CD4-positive, alpha-beta T cell treated with Interleukin-12 subunit alpha and Interleukin-12 subunit beta, for 1 hour (primary cell): ENCODE measurements at regions not wholly inside any gene's neighbourhood (a gene's known extent, or its start where the extent isn't known, plus 50 kb on each side); places are given as distances from the start of the nearest gene placed in this dataset.

ENCODE experiments used
- DNase-seq: peaks from one replicate; pipeline ENCODE4 v3.0.0-alpha.2; 2020

- no peak for DNase-seq
These were observed 87.9 kb downstream of the THBS2 start for GRCh38 chr6:169165561-169166300.

- DNase-seq: no peak
These were observed 88.7 kb downstream of the THBS2 start for GRCh38 chr6:169164986-169165385.

- DNase-seq: no peak
These were observed 89.2 kb downstream of the THBS2 start for GRCh38 chr6:169164451-169164850.

GRCh38 chr6:169163411-169163901 lies 90.2 kb downstream of the THBS2 start:
- DNase-seq: no peak

- DNase-seq: no peak
These were observed 90.8 kb downstream of the THBS2 start for GRCh38 chr6:169162752-169163407.

- DNase-seq: no peak
These were observed 91.4 kb downstream of the THBS2 start for GRCh38 chr6:169162249-169162648.

GRCh38 chr6:169161572-169162167 lies 92.0 kb downstream of the THBS2 start:
- DNase-seq: no peak

- DNase-seq: no peak
These were observed 92.6 kb downstream of the THBS2 start for GRCh38 chr6:169160855-169161560.

- no peak for DNase-seq
These were observed 93.4 kb downstream of the THBS2 start for GRCh38 chr6:169160091-169160854.

- DNase-seq: no peak
These were observed 94.3 kb downstream of the THBS2 start for GRCh38 chr6:169159331-169159730.

- no peak for DNase-seq
These were observed 95.0 kb downstream of the THBS2 start for GRCh38 chr6:169158691-169159090.

GRCh38 chr6:169158174-169158573 lies 95.5 kb downstream of the THBS2 start:
- no peak for DNase-seq

GRCh38 chr6:169157197-169158148 lies 96.2 kb downstream of the THBS2 start:
- DNase-seq: no peak

- no peak for DNase-seq
These were observed 96.9 kb downstream of the THBS2 start for GRCh38 chr6:169156793-169157147.

GRCh38 chr6:169156108-169156792 lies 97.4 kb downstream of the THBS2 start:
- no peak for DNase-seq

- no peak for DNase-seq
These were observed 98.2 kb downstream of the THBS2 start for GRCh38 chr6:169155481-169155880.

- DNase-seq: no peak
These were observed 100.2 kb downstream of the THBS2 start for GRCh38 chr6:169153401-169153800.

GRCh38 chr6:169146521-169146920 lies 107.1 kb downstream of the THBS2 start:
- DNase-seq: no peak

GRCh38 chr6:169145991-169146501 lies 107.6 kb downstream of the THBS2 start:
- no peak for DNase-seq

GRCh38 chr6:169145496-169145895 lies 108.2 kb downstream of the THBS2 start:
- DNase-seq: no peak

GRCh38 chr6:169144356-169144755 lies 109.3 kb downstream of the THBS2 start:
- no peak for DNase-seq
